ENCODE measurements at regions not wholly inside any gene's neighbourhood (a gene's known extent, or its start where the extent isn't known, plus 50 kb on each side); places are given as distances from the start of the nearest gene placed in this dataset.

DNA sequence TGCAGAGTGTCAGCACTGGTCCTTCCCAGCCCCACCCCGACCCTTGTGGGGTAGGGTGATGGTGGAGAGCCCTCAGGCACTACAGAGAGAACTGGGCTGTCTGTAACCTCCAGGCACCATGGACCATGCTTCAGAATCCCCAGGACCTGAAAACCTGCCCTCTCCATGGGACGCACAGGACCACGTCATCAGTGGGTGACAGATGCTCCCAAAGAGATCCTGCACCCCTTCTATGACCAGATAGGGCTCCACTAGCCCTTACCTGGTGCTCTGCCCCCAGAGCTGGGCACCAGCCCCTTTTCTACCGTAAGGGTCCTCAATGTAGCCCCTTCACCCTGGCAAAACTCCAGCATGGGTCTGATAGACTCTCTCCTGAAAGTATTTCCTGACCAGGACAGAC, 165.9 kb upstream of the NECTIN1 start:
- H3K9me3 ChIP-seq (ENCODE audit: control insufficient read depth, low read length), result no peaks in the 10 kb centered on the region
- 93 to 94% methylated on average over 2 to 3 of the region's 4 CpGs for WGBS, 2 experiments (ENCODE audit: insufficient coverage in 2 of 2)
- no peak overlapping the region for H3K27ac ChIP-seq (ENCODE audit: low read depth, low read length, severe bottlenecking)
- H3K36me3 ChIP-seq (ENCODE audit: control insufficient read depth, insufficient read depth, low read length), result no peaks in the 10 kb centered on the region
- no peak overlapping the region for H3K4me3 ChIP-seq (ENCODE audit: extremely low read depth, insufficient read depth, low read length, poor library complexity, severe bottlenecking)
- peaks cover 1% of the 10 kb centered on the region for H3K4me1 ChIP-seq (ENCODE audit: control insufficient read depth, insufficient read depth, low read length, poor library complexity, severe bottlenecking)

- 72 to 78% methylated on average over 14 to 16 of the region's 16 CpGs for WGBS, 2 experiments (ENCODE audit: insufficient coverage in 2 of 2)
These were observed 163.4 kb upstream of the NECTIN1 start for GRCh38 chr11:119892311-119892808.

GRCh38 chr11:119891055-119891768, 162.2 kb upstream of the NECTIN1 start:
- WGBS, 2 experiments (ENCODE audit: insufficient coverage in 2 of 2), result 67 to 82% methylated on average over 10 to 15 of the region's 16 CpGs
- H3K9me3 ChIP-seq (ENCODE audit: control insufficient read depth, low read length), result no peaks in the 10 kb centered on the region

More at GRCh38 chr11:119892311-119892808, 163.4 kb upstream of the NECTIN1 start:
- H3K27ac ChIP-seq (ENCODE audit: low read depth, low read length, severe bottlenecking), result no peak overlapping the region
- no peak overlapping the region for H3K4me3 ChIP-seq (ENCODE audit: extremely low read depth, insufficient read depth, low read length, poor library complexity, severe bottlenecking)
- H3K36me3 ChIP-seq (ENCODE audit: control insufficient read depth, insufficient read depth, low read length), result no peaks in the 10 kb centered on the region
- H3K4me1 ChIP-seq (ENCODE audit: control insufficient read depth, insufficient read depth, low read length, poor library complexity, severe bottlenecking), result peaks cover 5% of the 10 kb centered on the region
- no peaks in the 10 kb centered on the region for H3K9me3 ChIP-seq (ENCODE audit: control insufficient read depth, low read length)

GRCh38 chr11:119890466-119890865, 161.5 kb upstream of the NECTIN1 start:
- H3K9me3 ChIP-seq (ENCODE audit: control insufficient read depth, low read length), result no peaks in the 10 kb centered on the region
- no peak overlapping the region for H3K27ac ChIP-seq (ENCODE audit: low read depth, low read length, severe bottlenecking)
- 85 to 96% methylated on average over 5 of the region's 5 CpGs for WGBS, 2 experiments (ENCODE audit: insufficient coverage in 2 of 2)
- H3K4me1 ChIP-seq (ENCODE audit: control insufficient read depth, insufficient read depth, low read length, poor library complexity, severe bottlenecking), result peaks cover 5% of the 10 kb centered on the region
- no peak overlapping the region for H3K4me3 ChIP-seq (ENCODE audit: extremely low read depth, insufficient read depth, low read length, poor library complexity, severe bottlenecking)
- H3K36me3 ChIP-seq (ENCODE audit: control insufficient read depth, insufficient read depth, low read length), result no peaks in the 10 kb centered on the region

More at GRCh38 chr11:119891055-119891768, 162.2 kb upstream of the NECTIN1 start:
- H3K4me3 ChIP-seq (ENCODE audit: extremely low read depth, insufficient read depth, low read length, poor library complexity, severe bottlenecking), result no peak overlapping the region
- no peak overlapping the region for H3K27ac ChIP-seq (ENCODE audit: low read depth, low read length, severe bottlenecking)
- H3K4me1 ChIP-seq (ENCODE audit: control insufficient read depth, insufficient read depth, low read length, poor library complexity, severe bottlenecking), result peaks cover 5% of the 10 kb centered on the region
- H3K36me3 ChIP-seq (ENCODE audit: control insufficient read depth, insufficient read depth, low read length), result no peaks in the 10 kb centered on the region

- Histone ChIP-seq H3K4me1 (ENCODE audit: control insufficient read depth, insufficient read depth, low read length, poor library complexity, severe bottlenecking) (peaks cover 5% of the 10 kb centered on the region), H3K9me3 (ENCODE audit: control insufficient read depth, low read length) (no peaks in the 10 kb centered on the region), H3K36me3 (ENCODE audit: control insufficient read depth, insufficient read depth, low read length) (no peaks in the 10 kb centered on the region), H3K4me3 (ENCODE audit: extremely low read depth, insufficient read depth, low read length, poor library complexity, severe bottlenecking) (no peak overlapping the region), H3K27ac (ENCODE audit: low read depth, low read length, severe bottlenecking) (no peak overlapping the region)
- WGBS, 2 experiments (ENCODE audit: insufficient coverage in 2 of 2), result 81 to 95% methylated on average over 3 to 4 of the region's 4 CpGs
These were observed 160.8 kb upstream of the NECTIN1 start for GRCh38 chr11:119889728-119890280.

DNA sequence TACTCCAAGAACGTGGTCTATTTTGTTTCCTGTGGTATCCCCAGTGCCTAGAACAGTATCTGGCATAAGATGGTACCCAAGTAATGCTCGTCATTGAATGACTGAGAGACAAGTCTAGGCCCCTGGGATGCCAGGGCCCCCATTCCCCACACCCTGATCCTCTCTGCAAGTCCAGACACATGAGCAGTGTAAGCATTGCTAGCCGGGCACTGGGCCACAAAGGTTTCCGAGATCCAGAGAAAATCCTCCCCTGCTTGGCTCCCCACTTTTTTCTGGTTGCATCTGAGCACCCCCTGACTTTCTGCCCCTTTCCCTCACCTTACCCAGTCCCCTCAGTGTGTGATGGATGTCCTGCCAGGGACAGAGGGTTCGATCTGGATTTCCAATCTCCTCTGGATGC, 160.1 kb upstream of the NECTIN1 start:
- H3K9me3 ChIP-seq (ENCODE audit: control insufficient read depth, low read length), result no peaks in the 10 kb centered on the region
- no peak overlapping the region for H3K4me3 ChIP-seq (ENCODE audit: extremely low read depth, insufficient read depth, low read length, poor library complexity, severe bottlenecking)
- no peaks in the 10 kb centered on the region for H3K36me3 ChIP-seq (ENCODE audit: control insufficient read depth, insufficient read depth, low read length)
- peaks cover 5% of the 10 kb centered on the region for H3K4me1 ChIP-seq (ENCODE audit: control insufficient read depth, insufficient read depth, low read length, poor library complexity, severe bottlenecking)
- WGBS, 2 experiments (ENCODE audit: insufficient coverage in 2 of 2), result 96 to 100% methylated on average over 3 to 4 of the region's 5 CpGs
- H3K27ac ChIP-seq (ENCODE audit: low read depth, low read length, severe bottlenecking), result no peak overlapping the region

GRCh38 chr11:119888119-119888518, 159.1 kb upstream of the NECTIN1 start:
- no peaks in the 10 kb centered on the region for H3K9me3 ChIP-seq (ENCODE audit: control insufficient read depth, low read length)
- WGBS, 2 experiments (ENCODE audit: insufficient coverage in 2 of 2), result 84 to 89% methylated on average over 2 to 4 of the region's 5 CpGs
- no peak overlapping the region for H3K27ac ChIP-seq (ENCODE audit: low read depth, low read length, severe bottlenecking)
- H3K4me3 ChIP-seq (ENCODE audit: extremely low read depth, insufficient read depth, low read length, poor library complexity, severe bottlenecking), result no peak overlapping the region
- peaks cover 5% of the 10 kb centered on the region for H3K4me1 ChIP-seq (ENCODE audit: control insufficient read depth, insufficient read depth, low read length, poor library complexity, severe bottlenecking)
- no peaks in the 10 kb centered on the region for H3K36me3 ChIP-seq (ENCODE audit: control insufficient read depth, insufficient read depth, low read length)

GRCh38 chr11:119886667-119887230, 157.7 kb upstream of the NECTIN1 start:
- Histone ChIP-seq H3K9me3 (ENCODE audit: control insufficient read depth, low read length) (no peaks in the 10 kb centered on the region), H3K36me3 (ENCODE audit: control insufficient read depth, insufficient read depth, low read length) (no peaks in the 10 kb centered on the region), H3K4me1 (ENCODE audit: control insufficient read depth, insufficient read depth, low read length, poor library complexity, severe bottlenecking) (peaks cover 5% of the 10 kb centered on the region), H3K27ac (ENCODE audit: low read depth, low read length, severe bottlenecking) (no peak overlapping the region), H3K4me3 (ENCODE audit: extremely low read depth, insufficient read depth, low read length, poor library complexity, severe bottlenecking) (no peak overlapping the region)
- WGBS, 2 experiments (ENCODE audit: insufficient coverage in 2 of 2), result 93 to 94% methylated on average over 7 to 9 of the region's 11 CpGs

DNA sequence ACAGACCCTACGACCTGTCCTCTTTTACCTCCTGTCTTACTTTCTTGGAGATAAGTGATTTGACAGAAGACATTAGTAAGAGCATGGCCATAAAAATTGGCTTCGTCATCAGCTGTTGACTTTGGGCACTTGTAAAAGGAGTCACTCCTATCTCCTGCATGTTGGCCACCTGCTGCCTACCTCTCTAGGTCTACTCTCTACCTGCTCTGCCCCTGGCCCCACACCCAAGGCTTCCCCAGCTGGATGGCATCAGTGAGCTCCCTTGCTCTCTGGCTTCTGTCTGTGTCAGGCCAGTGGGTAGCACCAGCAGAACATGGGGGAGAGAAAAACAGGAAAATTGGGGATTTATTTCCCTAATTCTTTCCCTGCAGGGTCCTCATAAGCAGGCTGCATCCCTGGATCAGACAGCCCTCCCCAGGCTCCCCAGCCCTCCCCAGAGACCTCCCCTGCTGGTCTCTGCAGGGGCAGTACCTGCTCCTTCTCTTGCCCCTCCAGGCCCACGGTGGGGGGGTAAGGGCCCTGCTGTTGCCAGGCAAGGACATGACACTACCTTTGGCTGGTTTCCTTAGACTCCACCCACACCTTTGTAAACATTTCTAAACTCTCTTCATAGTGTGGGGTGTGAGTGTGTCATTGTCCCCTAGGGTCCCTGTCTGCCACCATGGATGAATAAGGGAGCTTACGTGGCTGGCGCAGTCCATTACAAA, 157.0 kb upstream of the NECTIN1 start:
- Histone ChIP-seq H3K27ac (ENCODE audit: low read depth, low read length, severe bottlenecking) (no peak overlapping the region), H3K36me3 (ENCODE audit: control insufficient read depth, insufficient read depth, low read length) (no peaks in the 10 kb centered on the region), H3K4me1 (ENCODE audit: control insufficient read depth, insufficient read depth, low read length, poor library complexity, severe bottlenecking) (peaks cover 5% of the 10 kb centered on the region), H3K4me3 (ENCODE audit: extremely low read depth, insufficient read depth, low read length, poor library complexity, severe bottlenecking) (no peak overlapping the region), H3K9me3 (ENCODE audit: control insufficient read depth, low read length) (no peaks in the 10 kb centered on the region)
- WGBS, 2 experiments (ENCODE audit: insufficient coverage in 2 of 2), result 92 to 95% methylated on average over 1 to 3 of the region's 5 CpGs

- no peaks in the 10 kb centered on the region for H3K9me3 ChIP-seq (ENCODE audit: control insufficient read depth, low read length)
- H3K4me3 ChIP-seq (ENCODE audit: extremely low read depth, insufficient read depth, low read length, poor library complexity, severe bottlenecking), result no peak overlapping the region
- no peaks in the 10 kb centered on the region for H3K36me3 ChIP-seq (ENCODE audit: control insufficient read depth, insufficient read depth, low read length)
- peaks cover 5% of the 10 kb centered on the region for H3K4me1 ChIP-seq (ENCODE audit: control insufficient read depth, insufficient read depth, low read length, poor library complexity, severe bottlenecking)
- H3K27ac ChIP-seq (ENCODE audit: low read depth, low read length, severe bottlenecking), result no peak overlapping the region
- WGBS, 2 experiments (ENCODE audit: insufficient coverage in 2 of 2), result 80 to 81% methylated on average over 3 to 4 of the region's 5 CpGs
These were observed 156.1 kb upstream of the NECTIN1 start for GRCh38 chr11:119885067-119885466.

Measured in mesodermal cell (in vitro differentiated cells).